ENCODE measurements at regions not wholly inside any gene's neighbourhood (a gene's known extent, or its start where the extent isn't known, plus 50 kb on each side); places are given as distances from the start of the nearest gene placed in this dataset.
"Not testable (repeated sequence)": the region's sequence is repeated elsewhere in the genome, so short reads cannot be mapped to it uniquely, and the experiment has no call there.

- WGBS, 2 experiments (ENCODE audit: extremely low coverage in 2 of 2, insufficient read length in 1 of 2), result 55% methylated on average over 3 of the region's 4 CpGs; no CpG with 5 or more reads in 1 of the 2 experiments
- CTCF ChIA-PET; H3K18ac ChIP-seq (ENCODE audit: low read depth, low read length); H3K4me2 ChIP-seq (ENCODE audit: low read depth, low read length); H3K9me1 ChIP-seq (ENCODE audit: insufficient read depth, low read length); ATAC-seq (ENCODE audit: low read depth); H2AK5ac ChIP-seq (ENCODE audit: low read depth, low read length); in situ Hi-C loops (cut with MboI; ENCODE audit: low sequenced_read_pairs); H4K91ac ChIP-seq (ENCODE audit: insufficient read depth, low read depth, low read length); H3K4ac ChIP-seq (ENCODE audit: low read depth, low read length); H3K27ac ChIP-seq (ENCODE audit: insufficient read depth, low read length); POLR2A ChIA-PET (ENCODE audit: unreplicated experiment); H2BK20ac ChIP-seq (ENCODE audit: low read depth, low read length); H2BK5ac ChIP-seq (ENCODE audit: low read depth, low read length, poor library complexity, severe bottlenecking); H3K9ac ChIP-seq (ENCODE audit: low read depth, low read length); H3K9me3 ChIP-seq (ENCODE audit: control insufficient read depth, insufficient read depth, low read length); H2AFZ ChIP-seq (replicated peaks; ENCODE audit: low read length, poor library complexity); H2BK15ac ChIP-seq (ENCODE audit: low read depth, low read length); BruUV-seq (replicated peaks); H3K4me3 ChIP-seq (ENCODE audit: insufficient read depth, low read depth, low read length); H3K4me1 ChIP-seq (ENCODE audit: control insufficient read depth, insufficient read depth, low read length); H3K56ac ChIP-seq (ENCODE audit: extremely low read depth, insufficient read depth, low read length); H3K27me3 ChIP-seq (ENCODE audit: control insufficient read depth, insufficient read depth, low read length); H3K23ac ChIP-seq (ENCODE audit: low read depth, low read length); H2BK120ac ChIP-seq (ENCODE audit: low read depth, low read length); H4K5ac ChIP-seq (ENCODE audit: low read depth, low read length); H4K8ac ChIP-seq (ENCODE audit: low read depth in 2 of 2, low read length in 2 of 2); H3K14ac ChIP-seq (replicated peaks; ENCODE audit: low read depth, low read length); H2AK9ac ChIP-seq (replicated peaks; ENCODE audit: low read depth, low read length, poor library complexity); H4K20me1 ChIP-seq (ENCODE audit: insufficient read depth, low read length); dilution Hi-C loops (cut with HindIII; ENCODE audit: low sequenced_read_pairs, unreplicated experiment); H3K79me1 ChIP-seq (ENCODE audit: low read depth in 1 of 2, low read length in 2 of 2); intact Hi-C loops (cut with micrococcal nuclease); DNase-seq; H3K36me3 ChIP-seq (ENCODE audit: control insufficient read depth, insufficient read depth, low read length): not testable (repeated sequence)
Measured at GRCh38 chr4:184276346-184276745, 58.7 kb upstream of the ENPP6 start.

Data from IMR-90 (cell line).